HepG2 (cell line): ENCODE measurements at regions not wholly inside any gene's neighbourhood (a gene's known extent, or its start where the extent isn't known, plus 50 kb on each side); places are given as distances from the start of the nearest gene placed in this dataset.

Experiments
- ATAC-seq: fragments of 200-7000 bp; cut with Tn5 transposase; 3 replicates; pipeline ENCODE4 v1.9.1; 2020; ENCODE audit warnings: mild to moderate bottlenecking, moderate library complexity
- BruUV-seq: library from RNA; stranded (reverse); fragments of 400-500 nt; replicated peaks from 2 replicates; lab custom pipeline; 2021; lab: Mats Ljungman, UMichigan
- CTCF ChIA-PET: fragments of 300-600 bp; formaldehyde crosslinking; extraction: SDS; loops from one replicate; lab custom pipeline; 2021; ENCODE audit warnings: low total read pairs, inconsistent platforms, low intra/inter-chr PET ratio; lab: Yijun Ruan, JAX
- POLR2A ChIA-PET: fragments of 350-600 bp; sonication (Branson Sonifier 250); formaldehyde crosslinking; loops from one replicate; lab custom pipeline; 2020; ENCODE audit warnings: antibody characterized with exemption, inconsistent platforms; lab: Yijun Ruan, JAX
- DNase-seq: peaks from one replicate; pipeline ENCODE4 v3.0.0-alpha.2; 2015; ENCODE audit warnings: low spot score
- FAIRE-seq: peaks from 3 replicates; lab custom pipeline; 2011; peaks lifted over from hg19 to GRCh38; lab: Jason Lieb, UNC
- H2AFZ ChIP-seq: one replicate; pipeline ENCODE4 v1.6.1; 2011; ENCODE audit warnings: low read length, inconsistent platforms
- H3K27ac ChIP-seq: fragments of 300-600 bp; 3 replicates; pipeline ENCODE4 v1.8.0; 2011; ENCODE audit warnings: mixed run types, mild to moderate bottlenecking, mixed read lengths, low read length, inconsistent platforms; ENCODE audit not compliant: insufficient read depth; ENCODE audit errors: extremely low read length
- H3K27me3 ChIP-seq, 2 experiments: fragments of 200-600 bp in 1 of 2; 2 replicates in 1 of 2; 3 replicates in 1 of 2; pipeline versions ENCODE4 v1.6.0 to v1.8.0; 2011; ENCODE audit warnings: low read length in 2 of 2, mild to moderate bottlenecking in 2 of 2, moderate library complexity in 2 of 2, inconsistent platforms in 1 of 2; ENCODE audit not compliant: insufficient read depth in 2 of 2, control insufficient read depth in 1 of 2
- H3K36me3 ChIP-seq, 2 experiments: fragments of 200-600 bp in 1 of 2; replicated peaks in 1 of 2; 2 replicates in 1 of 2; 3 replicates in 1 of 2; pipeline versions ENCODE4 v1.5.1 to v1.8.0; 2011; ENCODE audit warnings: low read length in 2 of 2, inconsistent platforms in 1 of 2; ENCODE audit not compliant: insufficient read depth in 2 of 2, control insufficient read depth in 1 of 2
- H3K4me1 ChIP-seq: 2 replicates; pipeline ENCODE4 v1.5.1; 2012; ENCODE audit warnings: low read length, inconsistent platforms; ENCODE audit not compliant: insufficient read depth
- H3K4me2 ChIP-seq: 2 replicates; pipeline ENCODE4 v1.6.0; 2011; ENCODE audit warnings: low read depth, low read length, inconsistent platforms
- H3K4me3 ChIP-seq, 3 experiments: fragments of 200-600 bp in 1 of 3; sonication (generic), shearing (Covaris generic) in 1 of 3; replicated peaks in 1 of 3; 2 replicates each; pipeline ENCODE4 v1.5.1; 2011 to 2016; ENCODE audit warnings: low read length in 3 of 3, inconsistent platforms in 2 of 3, low read depth in 2 of 3, mild to moderate bottlenecking in 2 of 3, control low read depth in 1 of 3, mixed read lengths in 1 of 3; ENCODE audit not compliant: insufficient read depth in 1 of 3
- H3K79me2 ChIP-seq: one replicate; pipeline ENCODE4 v1.6.1; 2011; ENCODE audit warnings: low read length, inconsistent platforms; ENCODE audit not compliant: insufficient read depth
- H3K9ac ChIP-seq: 2 replicates; pipeline ENCODE4 v1.6.0; 2011; ENCODE audit warnings: mild to moderate bottlenecking, low read depth, low read length, inconsistent platforms; ENCODE audit not compliant: insufficient read depth
- H3K9me3 ChIP-seq: 2 replicates; pipeline ENCODE4 v1.5.1; 2012; ENCODE audit warnings: mild to moderate bottlenecking, low read length
- H4K20me1 ChIP-seq: 2 replicates; pipeline ENCODE4 v1.6.0; 2011; ENCODE audit warnings: inconsistent platforms, mild to moderate bottlenecking, low read length, moderate library complexity; ENCODE audit not compliant: insufficient read depth
- CREBL2 ChIP-seq: sonication (generic); formaldehyde crosslinking; IDR thresholded peaks from 2 replicates; pipeline ENCODE4 v1.8.1; 2023; ENCODE audit warnings: missing genetic modification reagents, mild to moderate bottlenecking, borderline replicate concordance
- FOSL1 ChIP-seq: sonication (generic); formaldehyde crosslinking; IDR thresholded peaks from 2 replicates; pipeline ENCODE4 v1.9.0; 2021; ENCODE audit warnings: missing genetic modification reagents, borderline replicate concordance
- FOXJ3 ChIP-seq: sonication (generic); formaldehyde crosslinking; IDR thresholded peaks from 2 replicates; pipeline ENCODE4 v1.4.0; 2020; ENCODE audit warnings: missing genetic modification reagents, mild to moderate bottlenecking, borderline replicate concordance
- HIC2 ChIP-seq: sonication (generic); formaldehyde crosslinking; IDR thresholded peaks from 2 replicates; pipeline ENCODE4 v1.9.0; 2022; ENCODE audit warnings: low read depth, missing genetic modification reagents
- HOXA7 ChIP-seq: sonication (generic); formaldehyde crosslinking; IDR thresholded peaks from 2 replicates; pipeline ENCODE4 v1.8.1; 2022; ENCODE audit warnings: mild to moderate bottlenecking, missing genetic modification reagents, moderate library complexity
- KAT2B ChIP-seq: fragments of 150-350 bp; IDR thresholded peaks from 2 replicates; pipeline ENCODE4 v1.6.1; 2014; ENCODE audit warnings: low read depth, low read length, borderline replicate concordance
- MAFK ChIP-seq, 2 experiments: IDR thresholded peaks in 1 of 2; conservative IDR thresholded peaks in 1 of 2; 2 replicates each; pipeline ENCODE4 v1.6.1; 2011; ENCODE audit warnings: improper control_type of control experiment in 2 of 2, low read length in 2 of 2
- NFKBIZ ChIP-seq: IDR thresholded peaks from 2 replicates; pipeline ENCODE4 v1.6.1; 2018; ENCODE audit warnings: missing genetic modification reagents, missing compliant biosample characterization
- REPIN1 ChIP-seq: sonication (generic); formaldehyde crosslinking; IDR thresholded peaks from 2 replicates; pipeline ENCODE4 v1.8.0; 2022; ENCODE audit warnings: missing genetic modification reagents, low read depth, mild to moderate bottlenecking, borderline replicate concordance
- RNF2 ChIP-seq: fragments of 450-650 bp; conservative IDR thresholded peaks from 2 replicates; pipeline ENCODE4 v1.6.1; 2016; ENCODE audit warnings: low read depth
- ZBTB7B ChIP-seq: sonication (generic); formaldehyde crosslinking; IDR thresholded peaks from 2 replicates; pipeline ENCODE4 v1.4.0; 2020; ENCODE audit warnings: missing genetic modification reagents
- ZKSCAN1 ChIP-seq: fragments of 150-350 bp; IDR thresholded peaks from 2 replicates; pipeline ENCODE4 v1.6.1; 2014; ENCODE audit warnings: low read length
- ZNF282 ChIP-seq: fragments of 450-650 bp; IDR thresholded peaks from 2 replicates; pipeline ENCODE4 v1.6.1; 2018; ENCODE audit not compliant: partially characterized antibody
- ZNF430 ChIP-seq: sonication (generic); formaldehyde crosslinking; IDR thresholded peaks from 2 replicates; pipeline ENCODE4 v1.9.0; 2021; ENCODE audit warnings: mild to moderate bottlenecking, missing genetic modification reagents
- ZNF615 ChIP-seq: sonication (generic); formaldehyde crosslinking; IDR thresholded peaks from 2 replicates; pipeline ENCODE4 v1.5.0; 2020; ENCODE audit warnings: mild to moderate bottlenecking, missing genetic modification reagents, borderline replicate concordance
- WGBS: methylation state at CpG from one replicate; pipeline ENCODE4 v1.1.6; 2017; ENCODE audit warnings: low lambda C conversion rate; 5-methylcytosine and 5-hydroxymethylcytosine counted together
- in situ Hi-C: cut with HindIII; loops from 2 replicates; pipeline ENCODE4 v1.10.0; 2017; ENCODE audit warnings: low pct_unique_long_range_greater_than_20kb; ENCODE audit not compliant: extremely low pct_ligation_motif_present
- intact Hi-C: fragments of 100-400 bp; cut with micrococcal nuclease; formaldehyde crosslinking; loops from one replicate; pipeline ENCODE4 v1.10.0; 2022; ENCODE audit not compliant: unreplicated experiment
- TF ChIP-seq, protein P1 (sequence below): sonication (generic); formaldehyde crosslinking; IDR thresholded peaks from 2 replicates; pipeline ENCODE4 v1.8.1; 2022; ENCODE audit warnings: mild to moderate bottlenecking, missing genetic modification reagents
- TF ChIP-seq, protein P2 (sequence below): sonication (generic); formaldehyde crosslinking; IDR thresholded peaks from 2 replicates; pipeline ENCODE4 v1.4.0; 2020; ENCODE audit warnings: mild to moderate bottlenecking, missing genetic modification reagents

DNA sequence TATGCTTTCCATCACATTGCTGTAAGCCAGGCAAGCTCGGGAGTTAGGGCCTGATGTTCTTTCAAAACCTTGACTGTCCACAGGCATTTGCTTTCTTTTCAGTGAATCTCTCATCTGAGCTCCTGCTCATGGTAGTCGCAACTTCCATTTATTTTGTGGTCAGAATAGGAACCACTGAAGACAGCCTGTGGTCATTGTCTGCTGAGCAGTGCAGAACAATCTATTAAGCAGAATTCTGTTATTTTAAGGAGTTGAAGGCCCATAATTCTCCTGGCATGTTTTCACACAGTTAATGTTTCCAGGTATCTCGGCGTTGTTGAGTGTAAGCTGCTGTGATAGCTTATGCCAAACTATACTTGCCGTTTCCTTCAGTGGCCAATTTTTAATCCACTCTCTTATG is 491.1 kb upstream of the AKR1E2 start:
- ChIA-PET POLR2A (no interaction called here), CTCF (no interaction called here)
- H4K20me1 ChIP-seq: no peaks in the 10 kb centered on the region
- H3K9ac ChIP-seq: no peak overlapping the region
- BruUV-seq: no TSS peak
- H3K4me2 ChIP-seq: no peak overlapping the region
- H3K79me2 ChIP-seq: no peaks in the 10 kb centered on the region
- H3K27ac ChIP-seq: no peak overlapping the region
- no peaks in the 10 kb centered on the region for H3K27me3 ChIP-seq
- H3K9me3 ChIP-seq: peaks cover 34% of the 10 kb centered on the region
- no peaks in the 10 kb centered on the region for H3K4me1 ChIP-seq
- intact Hi-C loops (no loop called here), in situ Hi-C loops (no loop called here)
- no peak overlapping the region for H2AFZ ChIP-seq
- ATAC-seq (no peak), FAIRE-seq (no peak), DNase-seq (no peak)
- 3% methylated on average over 5 of the region's 5 CpGs for WGBS
- no peak overlapping the region for H3K4me3 ChIP-seq
- H3K36me3 ChIP-seq: no peaks in the 10 kb centered on the region
- TF ChIP-seq ZNF430 (no peak), HOXA7 (CRISPR knock-in tag) (no peak), ZNF282 (no peak), MAFK (conservative IDR thresholded peaks at IDR 0.05 in 1 of 2, IDR thresholded peaks at IDR 0.05 in 1 of 2; ENCODE audit: low read length in 2 of 2) (no peak), HIC2 (CRISPR knock-in tag) (no peak), FOXJ3 (no peak), ZNF615 (CRISPR knock-in tag) (no peak)

GRCh38 chr10:4334015-4334414 is 492.0 kb upstream of the AKR1E2 start:
- no peak overlapping the region for H3K27ac ChIP-seq
- H4K20me1 ChIP-seq: no peaks in the 10 kb centered on the region
- TF ChIP-seq KAT2B (no peak), NFKBIZ (CRISPR knock-in tag) (no peak), ZKSCAN1 (no peak), RNF2 (no peak), ZBTB7B (no peak), CREBL2 (CRISPR knock-in tag) (no peak), FOSL1 (no peak), REPIN1 (no peak)
- TF ChIP-seq, protein P1, sequence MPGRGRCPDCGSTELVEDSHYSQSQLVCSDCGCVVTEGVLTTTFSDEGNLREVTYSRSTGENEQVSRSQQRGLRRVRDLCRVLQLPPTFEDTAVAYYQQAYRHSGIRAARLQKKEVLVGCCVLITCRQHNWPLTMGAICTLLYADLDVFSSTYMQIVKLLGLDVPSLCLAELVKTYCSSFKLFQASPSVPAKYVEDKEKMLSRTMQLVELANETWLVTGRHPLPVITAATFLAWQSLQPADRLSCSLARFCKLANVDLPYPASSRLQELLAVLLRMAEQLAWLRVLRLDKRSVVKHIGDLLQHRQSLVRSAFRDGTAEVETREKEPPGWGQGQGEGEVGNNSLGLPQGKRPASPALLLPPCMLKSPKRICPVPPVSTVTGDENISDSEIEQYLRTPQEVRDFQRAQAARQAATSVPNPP: no peak
- TF ChIP-seq, protein P2, sequence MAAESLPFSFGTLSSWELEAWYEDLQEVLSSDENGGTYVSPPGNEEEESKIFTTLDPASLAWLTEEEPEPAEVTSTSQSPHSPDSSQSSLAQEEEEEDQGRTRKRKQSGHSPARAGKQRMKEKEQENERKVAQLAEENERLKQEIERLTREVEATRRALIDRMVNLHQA (CRISPR knock-in tag): no peak

More at GRCh38 chr10:4334015-4334414, 492.0 kb upstream of the AKR1E2 start:
- Histone ChIP-seq H3K4me2 (no peak overlapping the region), H3K27me3 (no peaks in the 10 kb centered on the region), H2AFZ (no peak overlapping the region), H3K4me1 (no peaks in the 10 kb centered on the region), H3K36me3 (no peaks in the 10 kb centered on the region), H3K79me2 (no peaks in the 10 kb centered on the region), H3K9ac (no peak overlapping the region), H3K4me3 (no peak overlapping the region), H3K9me3 (peaks cover 34% of the 10 kb centered on the region)
- in situ Hi-C loops (no loop called here), intact Hi-C loops (no loop called here)
- no TSS peak for BruUV-seq
- ATAC-seq (no peak), FAIRE-seq (no peak), DNase-seq (no peak)
- CTCF ChIA-PET: no interaction called here
- WGBS: 30% methylated on average over 6 of the region's 6 CpGs
- POLR2A ChIA-PET: no interaction called here
